Ishikawa (cell line): ENCODE measurements at regions not wholly inside any gene's neighbourhood (a gene's known extent, or its start where the extent isn't known, plus 50 kb on each side); places are given as distances from the start of the nearest gene placed in this dataset.

Experiments used
- CEBPB ChIP-seq: IDR thresholded peaks from 2 replicates; pipeline ENCODE4 v1.6.1; 2012
- CREB1 ChIP-seq: IDR thresholded peaks from 2 replicates; pipeline ENCODE4 v1.6.1; 2012; ENCODE audit warnings: low read depth
- EGR1 ChIP-seq: IDR thresholded peaks from 2 replicates; pipeline ENCODE4 v1.6.1; 2012
- EP300 ChIP-seq: IDR thresholded peaks from 2 replicates; pipeline ENCODE4 v1.6.1; 2012; ENCODE audit warnings: borderline replicate concordance
- FOXM1 ChIP-seq: IDR thresholded peaks from 2 replicates; pipeline ENCODE4 v1.6.1; 2012; ENCODE audit warnings: low read depth, borderline replicate concordance
- MAX ChIP-seq: IDR thresholded peaks from 2 replicates; pipeline ENCODE4 v1.6.1; 2012
- NFIC ChIP-seq: IDR thresholded peaks from 2 replicates; pipeline ENCODE4 v1.6.1; 2012
- RAD21 ChIP-seq: IDR thresholded peaks from 2 replicates; pipeline ENCODE4 v1.6.1; 2012; ENCODE audit warnings: low read depth
- REST ChIP-seq: IDR thresholded peaks from 2 replicates; pipeline ENCODE4 v1.6.1; 2012; ENCODE audit warnings: low read depth, mild to moderate bottlenecking
- TAF1 ChIP-seq: IDR thresholded peaks from 2 replicates; pipeline ENCODE4 v1.6.1; 2012; ENCODE audit warnings: low read depth, mild to moderate bottlenecking
- TCF12 ChIP-seq: IDR thresholded peaks from 2 replicates; pipeline ENCODE4 v1.6.1; 2012; ENCODE audit warnings: low read depth
- TEAD4 ChIP-seq: IDR thresholded peaks from 2 replicates; pipeline ENCODE4 v1.6.1; 2012
- YY1 ChIP-seq: IDR thresholded peaks from 2 replicates; pipeline ENCODE4 v1.6.1; 2012; ENCODE audit warnings: low read depth
- ZBTB7A ChIP-seq: IDR thresholded peaks from 2 replicates; pipeline ENCODE4 v1.6.1; 2012; ENCODE audit warnings: low read depth
- TF ChIP-seq, protein P1 (sequence below): IDR thresholded peaks from 2 replicates; pipeline ENCODE4 v1.6.1; 2012

- no peak for TF ChIP-seq RAD21
- TF ChIP-seq, protein P1, sequence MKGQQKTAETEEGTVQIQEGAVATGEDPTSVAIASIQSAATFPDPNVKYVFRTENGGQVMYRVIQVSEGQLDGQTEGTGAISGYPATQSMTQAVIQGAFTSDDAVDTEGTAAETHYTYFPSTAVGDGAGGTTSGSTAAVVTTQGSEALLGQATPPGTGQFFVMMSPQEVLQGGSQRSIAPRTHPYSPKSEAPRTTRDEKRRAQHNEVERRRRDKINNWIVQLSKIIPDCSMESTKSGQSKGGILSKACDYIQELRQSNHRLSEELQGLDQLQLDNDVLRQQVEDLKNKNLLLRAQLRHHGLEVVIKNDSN = no peak
These were observed 209.4 kb downstream of the FOXA2 start for GRCh38 chr20:22374678-22375590.

GRCh38 chr20:22374066-22374465 is 210.3 kb downstream of the FOXA2 start:
- TF ChIP-seq YY1 = no peak
- TF ChIP-seq TEAD4 = no peak
- TF ChIP-seq ZBTB7A = no peak
- TF ChIP-seq MAX = no peak
- TF ChIP-seq CEBPB = no peak
- TF ChIP-seq REST = no peak
- no peak for TF ChIP-seq EP300

GRCh38 chr20:22373164-22373895 is 211.0 kb downstream of the FOXA2 start:
- TF ChIP-seq ZBTB7A = no peak
- TF ChIP-seq TAF1 = no peak
- no peak for TF ChIP-seq YY1
- TF ChIP-seq MAX = no peak
- TF ChIP-seq CEBPB = no peak
- TF ChIP-seq FOXM1 = no peak

DNA sequence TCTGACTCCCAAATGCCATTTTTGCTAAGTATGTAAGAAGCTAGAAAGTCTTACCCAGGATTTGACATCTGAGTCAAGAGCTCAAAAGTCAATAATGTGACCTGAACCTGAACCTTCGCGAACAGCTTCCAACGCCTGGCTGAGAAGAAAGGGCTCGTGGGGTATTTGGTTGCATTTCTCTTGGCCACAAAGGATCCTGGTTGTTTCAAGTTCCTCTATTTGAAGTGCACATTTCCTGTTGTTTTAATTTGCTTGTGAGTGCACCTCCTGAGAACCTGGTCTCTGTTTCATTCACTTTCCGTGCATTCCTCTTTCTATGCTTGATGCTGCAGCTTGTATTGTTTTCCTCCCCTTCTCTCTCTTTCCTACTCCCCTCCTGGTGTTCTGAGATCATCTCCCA is 212.5 kb downstream of the FOXA2 start:
- TF ChIP-seq ZBTB7A = no peak

- no peak for TF ChIP-seq EGR1
- TF ChIP-seq TAF1 = no peak
- no peak for TF ChIP-seq REST
- no peak for TF ChIP-seq TEAD4
- TF ChIP-seq ZBTB7A = no peak
- no peak for TF ChIP-seq NFIC
- TF ChIP-seq, protein P1 = no peak
- TF ChIP-seq FOXM1 = no peak
- no peak for TF ChIP-seq TCF12
- no peak for TF ChIP-seq CEBPB
- no peak for TF ChIP-seq CREB1
- TF ChIP-seq MAX = no peak
- no peak for TF ChIP-seq RAD21
These were observed 214.2 kb downstream of the FOXA2 start for GRCh38 chr20:22370137-22370536.

DNA sequence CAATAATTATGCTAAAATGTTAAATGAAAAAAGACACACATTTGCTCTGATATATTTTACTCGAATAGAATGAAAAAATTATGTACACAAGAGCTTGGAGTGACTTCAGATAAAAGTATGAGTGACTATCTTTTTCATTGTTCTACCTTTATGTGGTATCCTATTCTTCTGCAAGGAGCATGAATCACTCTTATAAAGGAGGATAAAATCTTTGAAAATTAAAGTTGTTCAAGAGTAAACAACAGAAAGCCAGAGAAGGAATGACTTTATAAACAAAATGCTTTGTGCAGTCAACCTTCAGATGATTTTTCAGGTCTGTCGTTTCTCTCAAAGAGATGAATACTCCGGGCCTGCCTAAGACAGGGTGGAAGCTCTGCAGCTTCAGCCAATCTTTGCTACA is 215.3 kb downstream of the FOXA2 start:
- no peak for TF ChIP-seq MAX
- no peak for TF ChIP-seq CEBPB
- TF ChIP-seq NFIC = no peak
- TF ChIP-seq CREB1 = no peak
- TF ChIP-seq TCF12 = no peak
- TF ChIP-seq ZBTB7A = no peak
- no peak for TF ChIP-seq RAD21
- TF ChIP-seq FOXM1 = no peak
- no peak for TF ChIP-seq EP300
- TF ChIP-seq, protein P1 = no peak
- TF ChIP-seq REST = no peak
- no peak for TF ChIP-seq EGR1
- TF ChIP-seq TEAD4 = no peak
- no peak for TF ChIP-seq YY1
- TF ChIP-seq TAF1 = no peak
